C4-2B (cell line): ENCODE measurements at regions not wholly inside any gene's neighbourhood (a gene's known extent, or its start where the extent isn't known, plus 50 kb on each side); places are given as distances from the start of the nearest gene placed in this dataset.

ENCODE experiments used
- H3K27ac ChIP-seq: fragments of 450-650 bp; 2 replicates; pipeline ENCODE4 v1.5.1; 2017
- CTCF ChIP-seq: fragments of 450-650 bp; conservative IDR thresholded peaks from 2 replicates; pipeline ENCODE4 v1.5.1; 2017; ENCODE audit warnings: mild to moderate bottlenecking
- ZFX ChIP-seq: fragments of 450-650 bp; IDR thresholded peaks from 2 replicates; pipeline ENCODE4 v1.6.1; 2017

GRCh38 chr11:111035746-111036145 lies 209.8 kb upstream of the POU2AF2 start:
- no peak overlapping the region for H3K27ac ChIP-seq
- TF ChIP-seq ZFX: no peak
- TF ChIP-seq CTCF: no peak

GRCh38 chr11:111026241-111026640 lies 219.3 kb upstream of the POU2AF2 start:
- H3K27ac ChIP-seq: no peak overlapping the region
- TF ChIP-seq ZFX (no peak), CTCF (no peak)

GRCh38 chr11:111021131-111021530 lies 224.4 kb upstream of the POU2AF2 start:
- TF ChIP-seq ZFX (no peak), CTCF (no peak)
- H3K27ac ChIP-seq: no peak overlapping the region

GRCh38 chr11:111019871-111020670 lies 225.5 kb upstream of the POU2AF2 start:
- H3K27ac ChIP-seq: no peak overlapping the region
- TF ChIP-seq ZFX: no peak
- TF ChIP-seq CTCF: no peak

- no peak for TF ChIP-seq ZFX
- TF ChIP-seq CTCF: no peak
- no peak overlapping the region for H3K27ac ChIP-seq
These were observed 226.1 kb upstream of the POU2AF2 start for GRCh38 chr11:111019451-111019850.

GRCh38 chr11:111018566-111018965 lies 227.0 kb upstream of the POU2AF2 start:
- no peak for TF ChIP-seq CTCF
- TF ChIP-seq ZFX: no peak

GRCh38 chr11:111012491-111012890 lies 233.0 kb upstream of the POU2AF2 start:
- TF ChIP-seq ZFX (no peak), CTCF (no peak)
- H3K27ac ChIP-seq: no peak overlapping the region

More at GRCh38 chr11:111018566-111018965, 227.0 kb upstream of the POU2AF2 start:
- no peak overlapping the region for H3K27ac ChIP-seq
